Astrocyte of the spinal cord (primary cell): ENCODE measurements at regions not wholly inside any gene's neighbourhood (a gene's known extent, or its start where the extent isn't known, plus 50 kb on each side); places are given as distances from the start of the nearest gene placed in this dataset.
A peak's percentile ranks its signal among the peaks of the same experiment; 100 is the strongest.

Experiments used
- DNase-seq: peaks from one replicate; pipeline ENCODE4 v3.0.0; 2011; ENCODE audit warnings: low read depth, low spot score
- H3K4me3 ChIP-seq: 2 replicates; pipeline ENCODE4 v1.5.1; 2011; ENCODE audit warnings: low read depth, mild to moderate bottlenecking, low read length, moderate library complexity
- CTCF ChIP-seq: IDR thresholded peaks from 2 replicates; pipeline ENCODE4 v1.5.1; 2012; ENCODE audit warnings: low read depth, mild to moderate bottlenecking, low read length, inconsistent platforms
- in situ Hi-C: cut with HindIII; loops from 2 replicates; pipeline ENCODE4 v1.10.0; 2017; ENCODE audit warnings: low sequenced_read_pairs

- no peak overlapping the region for H3K4me3 ChIP-seq
- no peak for TF ChIP-seq CTCF
- DNase-seq = no peak
- in situ Hi-C loops = no loop called here
Measured at GRCh38 chr14:46245276-46245675, 406.3 kb downstream of the RPL10L start.

GRCh38 chr14:46233786-46234185 lies 417.8 kb downstream of the RPL10L start:
- no peak for TF ChIP-seq CTCF
- DNase-seq = no peak
- H3K4me3 ChIP-seq = no peak overlapping the region
- in situ Hi-C loops = no loop called here

- H3K4me3 ChIP-seq = no peak overlapping the region
- in situ Hi-C loops = no loop called here
- no peak for DNase-seq
- TF ChIP-seq CTCF = no peak
Measured at GRCh38 chr14:46230540-46230939, 421.0 kb downstream of the RPL10L start.

GRCh38 chr14:46215801-46216200 lies 435.8 kb downstream of the RPL10L start:
- H3K4me3 ChIP-seq = no peak overlapping the region
- TF ChIP-seq CTCF = no peak
- no peak for DNase-seq
- in situ Hi-C loops = no loop called here

GRCh38 chr14:46198676-46199075 lies 452.9 kb downstream of the RPL10L start:
- no peak for DNase-seq
- in situ Hi-C loops = no loop called here
- no peak overlapping the region for H3K4me3 ChIP-seq
- TF ChIP-seq CTCF = no peak

- in situ Hi-C loops = no loop called here
- no peak overlapping the region for H3K4me3 ChIP-seq
- peak; percentile 2 for DNase-seq
Measured at GRCh38 chr14:46197856-46198255, 453.7 kb downstream of the RPL10L start.

More at GRCh38 chr14:46197856-46198255, 453.7 kb downstream of the RPL10L start:
- no peak for TF ChIP-seq CTCF
